ENCODE measurements at regions not wholly inside any gene's neighbourhood (a gene's known extent, or its start where the extent isn't known, plus 50 kb on each side); places are given as distances from the start of the nearest gene placed in this dataset.

DNA sequence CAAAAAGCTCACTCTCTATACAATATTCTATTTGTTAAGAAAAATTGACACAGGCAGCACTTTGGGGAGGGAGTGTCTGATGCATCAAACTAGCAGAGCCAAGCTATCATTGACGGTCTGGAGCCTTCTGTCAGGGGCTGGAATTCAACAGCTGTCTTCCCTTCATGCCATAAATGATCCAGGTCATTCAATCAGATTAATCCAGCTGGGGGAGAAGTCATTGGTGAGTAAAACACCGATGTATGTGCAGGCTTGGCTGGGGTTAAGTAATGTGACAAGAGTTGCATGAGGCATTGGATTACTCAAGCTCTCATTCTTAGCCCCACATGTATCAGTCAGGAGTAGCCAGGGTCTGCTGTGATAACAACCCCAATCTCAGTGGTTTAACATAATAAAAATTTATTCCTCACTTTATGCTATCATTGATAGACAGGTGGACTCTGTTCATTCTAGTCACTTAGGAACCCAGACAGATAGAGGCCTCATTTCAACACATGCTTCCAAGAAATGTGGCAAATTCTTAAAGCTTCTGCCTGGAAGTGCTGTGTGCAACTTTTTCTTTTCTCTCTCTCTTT is 118.1 kb upstream of the GADD45A start:
- DNase-seq (ENCODE audit: insufficient read length): no peak
- no peak for TF ChIP-seq POLR2A (IDR thresholded peaks at IDR 0.05; ENCODE audit: low read depth, low read length)
- no peak for TF ChIP-seq POLR2AphosphoS5 (IDR thresholded peaks at IDR 0.05; ENCODE audit: low read depth, low read length)
- no peak for TF ChIP-seq TAF1 (IDR thresholded peaks at IDR 0.05; ENCODE audit: borderline replicate concordance, low read depth, low read length)
- FAIRE-seq: no peak

DNA sequence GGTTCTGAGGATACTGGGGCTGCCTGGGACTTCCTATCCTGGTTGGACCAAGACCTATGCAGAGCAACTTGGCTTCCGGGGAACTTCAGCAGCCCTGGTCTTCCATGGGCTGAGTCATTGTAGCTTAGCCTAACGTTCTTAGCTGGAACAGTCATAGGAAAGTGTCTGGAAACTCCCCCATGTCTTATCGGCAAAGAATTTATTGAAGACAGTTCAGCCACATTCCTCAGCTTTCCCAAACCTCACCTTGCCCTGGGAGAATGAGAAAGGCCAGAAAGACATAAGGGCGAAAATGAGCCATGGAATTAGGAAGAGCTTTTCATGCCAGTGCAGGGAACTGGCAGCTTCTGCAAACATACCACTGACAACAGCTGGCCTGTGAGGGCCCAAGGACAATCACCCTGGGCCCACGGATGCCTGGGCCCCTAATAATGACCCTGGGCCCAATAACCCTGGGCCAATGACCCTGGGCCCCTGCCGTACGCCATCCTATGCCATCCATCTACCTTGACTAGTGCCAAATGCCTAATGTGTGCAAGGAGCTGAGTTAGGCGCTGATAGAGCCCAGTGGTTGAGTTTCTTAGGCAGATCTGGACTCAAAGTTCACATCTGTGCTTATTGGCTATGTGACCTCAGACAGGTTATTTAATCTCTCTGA is 114.4 kb upstream of the GADD45A start:
- FAIRE-seq (no peak), DNase-seq (ENCODE audit: insufficient read length) (no peak)
- TF ChIP-seq TAF1 (IDR thresholded peaks at IDR 0.05; ENCODE audit: borderline replicate concordance, low read depth, low read length) (no peak), POLR2AphosphoS5 (IDR thresholded peaks at IDR 0.05; ENCODE audit: low read depth, low read length) (no peak), POLR2A (IDR thresholded peaks at IDR 0.05; ENCODE audit: low read depth, low read length) (no peak)

DNA sequence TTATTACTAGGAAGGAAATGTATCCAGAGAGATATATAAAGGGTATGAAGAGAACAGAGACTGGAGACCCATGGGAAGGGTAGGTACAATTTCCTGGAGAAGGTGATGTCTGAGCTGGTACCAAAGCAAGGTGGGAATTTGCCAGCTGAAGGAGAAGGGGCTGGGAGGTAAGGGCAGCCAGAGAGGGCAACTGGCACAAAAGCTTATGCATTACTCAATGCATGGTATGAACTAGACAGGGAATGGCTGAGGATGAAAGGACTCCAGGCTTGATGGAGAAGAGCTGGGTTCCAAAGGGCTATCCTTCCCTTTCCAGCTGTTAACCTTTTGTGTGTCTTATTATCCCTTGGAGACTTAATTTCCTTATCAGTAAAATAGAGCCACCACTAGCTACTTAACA is 113.6 kb upstream of the GADD45A start:
- TF ChIP-seq POLR2AphosphoS5 (IDR thresholded peaks at IDR 0.05; ENCODE audit: low read depth, low read length): no peak
- TF ChIP-seq TAF1 (IDR thresholded peaks at IDR 0.05; ENCODE audit: borderline replicate concordance, low read depth, low read length): no peak
- no peak for TF ChIP-seq POLR2A (IDR thresholded peaks at IDR 0.05; ENCODE audit: low read depth, low read length)
- DNase-seq (ENCODE audit: insufficient read length): no peak
- FAIRE-seq: no peak

DNA sequence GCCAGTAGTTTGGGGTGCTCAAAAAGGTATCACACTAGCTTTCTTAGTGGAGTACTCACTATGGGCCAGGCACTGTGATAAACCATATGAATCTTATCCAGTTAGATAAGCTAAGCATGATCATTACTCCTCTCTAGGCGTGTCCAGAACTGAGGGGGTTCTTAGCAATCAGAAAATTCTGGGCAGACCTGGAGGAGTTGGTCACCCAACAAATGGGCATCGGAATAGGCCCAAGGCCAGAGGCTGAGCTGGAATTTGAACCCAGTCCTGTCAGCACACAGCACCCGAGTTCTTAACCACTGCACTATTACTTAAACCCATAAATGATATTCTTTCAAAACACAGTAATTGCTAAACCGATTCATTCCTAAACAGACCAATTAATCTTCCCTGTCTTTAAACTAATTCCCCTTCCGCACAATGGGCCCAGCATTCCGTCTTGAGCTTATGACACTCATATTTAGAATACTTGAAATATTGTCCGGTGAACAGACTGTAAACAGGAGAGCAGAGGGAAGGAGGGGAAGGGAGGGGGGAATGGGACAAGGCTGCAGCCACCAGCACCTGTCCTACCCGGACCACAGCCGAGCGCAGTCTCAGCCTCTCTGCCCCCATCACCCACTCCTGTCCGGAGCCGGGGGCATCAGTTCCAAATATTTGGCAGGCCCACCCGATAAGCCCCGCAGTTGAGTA is 113.0 kb upstream of the GADD45A start:
- DNase-seq (ENCODE audit: insufficient read length) (no peak), FAIRE-seq (no peak)
- TF ChIP-seq POLR2A (IDR thresholded peaks at IDR 0.05; ENCODE audit: low read depth, low read length): no peak
- no peak for TF ChIP-seq POLR2AphosphoS5 (IDR thresholded peaks at IDR 0.05; ENCODE audit: low read depth, low read length)
- TF ChIP-seq TAF1 (IDR thresholded peaks at IDR 0.05; ENCODE audit: borderline replicate concordance, low read depth, low read length): no peak

GRCh38 chr1:67572594-67573221 is 112.3 kb upstream of the GADD45A start:
- FAIRE-seq: no peak
- DNase-seq (ENCODE audit: insufficient read length): no peak
- TF ChIP-seq TAF1 (IDR thresholded peaks at IDR 0.05; ENCODE audit: borderline replicate concordance, low read depth, low read length): no peak
- no peak for TF ChIP-seq POLR2AphosphoS5 (IDR thresholded peaks at IDR 0.05; ENCODE audit: low read depth, low read length)
- TF ChIP-seq POLR2A (IDR thresholded peaks at IDR 0.05; ENCODE audit: low read depth, low read length): no peak

GRCh38 chr1:67573311-67573872 is 111.6 kb upstream of the GADD45A start:
- DNase-seq (ENCODE audit: insufficient read length): no peak
- no peak for FAIRE-seq
- TF ChIP-seq POLR2A (IDR thresholded peaks at IDR 0.05; ENCODE audit: low read depth, low read length) (no peak), TAF1 (IDR thresholded peaks at IDR 0.05; ENCODE audit: borderline replicate concordance, low read depth, low read length) (no peak), POLR2AphosphoS5 (IDR thresholded peaks at IDR 0.05; ENCODE audit: low read depth, low read length) (no peak)

DNA sequence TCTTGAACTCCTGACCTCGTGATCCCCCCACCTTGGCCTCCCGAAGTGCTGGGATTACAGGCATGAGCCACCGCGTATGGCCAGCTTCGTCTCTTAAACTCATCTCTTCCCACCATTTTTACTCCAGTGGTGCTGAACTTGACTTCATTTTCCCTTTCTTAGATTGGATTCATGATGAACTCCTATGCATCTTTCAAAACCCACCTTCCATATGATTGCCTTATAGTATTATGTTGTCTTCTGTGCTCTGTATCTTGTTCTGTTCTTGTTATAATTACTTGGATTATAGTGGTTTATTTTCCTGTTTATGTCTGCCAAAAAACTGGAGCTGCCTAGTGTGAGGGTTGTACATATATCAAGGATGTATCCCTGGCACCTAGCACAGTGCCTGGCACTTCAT is 110.8 kb upstream of the GADD45A start:
- FAIRE-seq (no peak), DNase-seq (ENCODE audit: insufficient read length) (no peak)
- TF ChIP-seq POLR2AphosphoS5 (IDR thresholded peaks at IDR 0.05; ENCODE audit: low read depth, low read length): no peak
- TF ChIP-seq POLR2A (IDR thresholded peaks at IDR 0.05; ENCODE audit: low read depth, low read length): no peak
- TF ChIP-seq TAF1 (IDR thresholded peaks at IDR 0.05; ENCODE audit: borderline replicate concordance, low read depth, low read length): no peak

DNA sequence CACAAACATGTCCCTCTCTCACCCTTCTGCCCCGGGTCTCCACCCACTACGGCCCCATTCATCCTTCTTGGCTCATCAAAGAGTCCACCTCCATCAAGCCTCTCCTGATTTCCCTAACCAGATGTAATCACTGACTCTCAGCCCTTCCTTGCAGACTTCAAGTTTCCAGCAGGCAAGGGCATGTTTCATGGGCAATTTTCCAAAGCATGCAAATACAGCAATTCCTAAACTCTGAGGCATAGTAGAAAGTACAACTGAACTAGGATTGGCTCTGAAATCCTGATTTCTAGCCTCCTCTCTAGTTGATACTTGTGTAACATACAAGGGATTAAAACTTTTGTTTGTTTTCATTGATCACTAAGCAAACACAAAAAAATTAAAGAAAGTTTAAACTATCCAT is 109.1 kb upstream of the GADD45A start:
- FAIRE-seq (no peak), DNase-seq (ENCODE audit: insufficient read length) (no peak)
- TF ChIP-seq POLR2AphosphoS5 (IDR thresholded peaks at IDR 0.05; ENCODE audit: low read depth, low read length) (no peak), POLR2A (IDR thresholded peaks at IDR 0.05; ENCODE audit: low read depth, low read length) (no peak), TAF1 (IDR thresholded peaks at IDR 0.05; ENCODE audit: borderline replicate concordance, low read depth, low read length) (no peak)

GRCh38 chr1:67576474-67576873 is 108.5 kb upstream of the GADD45A start:
- no peak for TF ChIP-seq POLR2AphosphoS5 (IDR thresholded peaks at IDR 0.05; ENCODE audit: low read depth, low read length)
- no peak for TF ChIP-seq TAF1 (IDR thresholded peaks at IDR 0.05; ENCODE audit: borderline replicate concordance, low read depth, low read length)
- TF ChIP-seq POLR2A (IDR thresholded peaks at IDR 0.05; ENCODE audit: low read depth, low read length): no peak
- FAIRE-seq: no peak
- DNase-seq (ENCODE audit: insufficient read length): no peak

DNA sequence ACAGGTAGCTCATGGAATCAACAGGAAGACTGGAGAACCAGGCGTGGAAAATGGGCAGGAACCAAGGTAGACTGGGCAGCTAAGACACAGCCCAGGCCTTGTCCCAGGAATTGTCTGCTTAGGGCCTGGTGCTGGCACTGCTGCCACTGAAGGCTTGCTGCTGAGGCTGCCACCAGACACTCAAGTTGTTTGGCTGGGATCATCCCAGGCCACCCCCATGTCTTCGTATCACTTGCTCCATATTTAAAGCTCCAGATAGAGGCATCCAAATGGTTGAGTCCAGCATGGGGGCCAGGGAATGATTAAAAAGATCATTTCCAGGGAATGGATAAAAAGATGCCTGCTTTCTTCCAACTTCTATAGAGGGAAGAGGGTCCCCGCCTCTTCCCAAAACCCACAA is 107.4 kb upstream of the GADD45A start:
- DNase-seq (ENCODE audit: insufficient read length) (no peak), FAIRE-seq (no peak)
- no peak for TF ChIP-seq TAF1 (IDR thresholded peaks at IDR 0.05; ENCODE audit: borderline replicate concordance, low read depth, low read length)
- TF ChIP-seq POLR2A (IDR thresholded peaks at IDR 0.05; ENCODE audit: low read depth, low read length): no peak
- TF ChIP-seq POLR2AphosphoS5 (IDR thresholded peaks at IDR 0.05; ENCODE audit: low read depth, low read length): no peak

- FAIRE-seq (no peak), DNase-seq (ENCODE audit: insufficient read length) (no peak)
These were observed 106.5 kb upstream of the GADD45A start for GRCh38 chr1:67578397-67579020.

More at GRCh38 chr1:67578397-67579020, 106.5 kb upstream of the GADD45A start:
- no peak for TF ChIP-seq POLR2AphosphoS5 (IDR thresholded peaks at IDR 0.05; ENCODE audit: low read depth, low read length)
- no peak for TF ChIP-seq POLR2A (IDR thresholded peaks at IDR 0.05; ENCODE audit: low read depth, low read length)
- TF ChIP-seq TAF1 (IDR thresholded peaks at IDR 0.05; ENCODE audit: borderline replicate concordance, low read depth, low read length): no peak

Measured in GM12892 (cell line).